Activated CD8-positive, alpha-beta T cell treated with anti-CD3 and anti-CD28 coated beads, Interleukin-2, amount 10 ng/mL, durations not matched to agents 7 days and 5 days (primary cell): ENCODE measurements at regions not wholly inside any gene's neighbourhood (a gene's known extent, or its start where the extent isn't known, plus 50 kb on each side); places are given as distances from the start of the nearest gene placed in this dataset.

Source experiments
- ATAC-seq: fragments of 150-1000 bp; cut with Tn5 transposase; one replicate; pipeline ENCODE4 v1.10.0; 2021; ENCODE audit warnings: moderate library complexity
- CTCF ChIA-PET: fragments of 350-600 bp; sonication (Branson Sonifier 250); formaldehyde crosslinking; loops from one replicate; lab custom pipeline; 2021; ENCODE audit warnings: antibody characterized with exemption; lab: Charles Lee
- POLR2A ChIA-PET: fragments of 350-600 bp; sonication (Branson Sonifier 250); formaldehyde crosslinking; loops from one replicate; lab custom pipeline; 2021; ENCODE audit warnings: antibody characterized with exemption; lab: Charles Lee
- DNase-seq: peaks from one replicate; pipeline ENCODE4 v3.0.0-alpha.2; 2020
- H3K27ac Mint-ChIP-seq: one replicate; pipeline ENCODE4 v1.8.0; 2021; ENCODE audit warnings: mild to moderate bottlenecking, mixed read lengths
- H3K27me3 Mint-ChIP-seq: one replicate; pipeline ENCODE4 v1.8.0; 2021; ENCODE audit warnings: low read depth, mixed read lengths
- H3K36me3 Mint-ChIP-seq: one replicate; pipeline ENCODE4 v1.8.0; 2021; ENCODE audit warnings: low read depth, mixed read lengths
- H3K4me1 Mint-ChIP-seq: one replicate; pipeline ENCODE4 v1.8.0; 2021; ENCODE audit warnings: low read depth, mixed read lengths
- H3K4me3 Mint-ChIP-seq: one replicate; pipeline ENCODE4 v1.8.0; 2021; ENCODE audit warnings: mild to moderate bottlenecking, mixed read lengths
- H3K9me3 Mint-ChIP-seq: one replicate; pipeline ENCODE4 v1.8.0; 2022; ENCODE audit warnings: mixed read lengths; ENCODE audit not compliant: insufficient read depth

GRCh38 chr4:96497621-96498020 is 657.7 kb downstream of the PDHA2 start:
- POLR2A ChIA-PET, result no interaction called here
- CTCF ChIA-PET, result no interaction called here
- no peaks in the 10 kb centered on the region for H3K36me3 Mint-ChIP-seq
- no peaks in the 10 kb centered on the region for H3K4me1 Mint-ChIP-seq
- DNase-seq (no peak), ATAC-seq (no peak)
- H3K27ac Mint-ChIP-seq, result no peak overlapping the region
- no peak overlapping the region for H3K4me3 Mint-ChIP-seq
- H3K9me3 Mint-ChIP-seq, result peaks cover 5% of the 10 kb centered on the region
- no peaks in the 10 kb centered on the region for H3K27me3 Mint-ChIP-seq

DNA sequence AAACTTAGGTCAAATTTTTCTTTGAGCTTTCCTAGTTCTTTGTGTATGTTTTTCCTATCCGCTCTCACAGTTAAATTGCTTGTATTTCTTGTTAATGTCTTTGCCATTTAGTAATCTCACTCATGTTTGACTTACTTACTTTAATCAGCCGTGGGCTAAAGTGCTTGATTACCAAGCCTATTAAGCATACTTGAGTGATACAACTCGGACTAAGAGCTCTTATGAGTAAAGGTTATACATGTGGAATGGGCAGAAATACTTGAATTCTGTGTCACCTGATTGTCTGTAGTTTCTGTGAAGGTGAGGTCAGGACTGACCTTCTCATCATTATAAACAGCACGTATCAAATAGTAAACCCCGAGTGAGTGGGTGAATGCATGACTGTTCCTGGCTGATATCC is 664.5 kb downstream of the PDHA2 start:
- Mint-ChIP-seq H3K4me1 (no peaks in the 10 kb centered on the region), H3K36me3 (no peaks in the 10 kb centered on the region), H3K27ac (no peak overlapping the region), H3K4me3 (no peak overlapping the region), H3K9me3 (no peaks in the 10 kb centered on the region), H3K27me3 (no peaks in the 10 kb centered on the region)
- DNase-seq, result no peak
- no peak for ATAC-seq
- CTCF ChIA-PET, result no interaction called here
- POLR2A ChIA-PET, result no interaction called here

- ChIA-PET POLR2A (no interaction called here), CTCF (no interaction called here)
- no peaks in the 10 kb centered on the region for H3K36me3 Mint-ChIP-seq
- H3K4me3 Mint-ChIP-seq, result no peak overlapping the region
- H3K27ac Mint-ChIP-seq, result no peak overlapping the region
- ATAC-seq (no peak), DNase-seq (no peak)
- no peaks in the 10 kb centered on the region for H3K4me1 Mint-ChIP-seq
- H3K27me3 Mint-ChIP-seq, result no peaks in the 10 kb centered on the region
- H3K9me3 Mint-ChIP-seq, result peaks cover 5% of the 10 kb centered on the region
Observed at GRCh38 chr4:96509039-96509741, 669.3 kb downstream of the PDHA2 start.

GRCh38 chr4:96519291-96519690 is 679.4 kb downstream of the PDHA2 start:
- POLR2A ChIA-PET, result no interaction called here
- CTCF ChIA-PET, result no interaction called here
- no peaks in the 10 kb centered on the region for H3K36me3 Mint-ChIP-seq
- peaks cover 3% of the 10 kb centered on the region for H3K4me1 Mint-ChIP-seq
- no peak overlapping the region for H3K27ac Mint-ChIP-seq
- H3K9me3 Mint-ChIP-seq, result peaks cover 10% of the 10 kb centered on the region
- H3K27me3 Mint-ChIP-seq, result no peaks in the 10 kb centered on the region
- ATAC-seq (no peak), DNase-seq (no peak)
- no peak overlapping the region for H3K4me3 Mint-ChIP-seq

GRCh38 chr4:96521046-96521536 is 681.2 kb downstream of the PDHA2 start:
- ChIA-PET POLR2A (interaction anchor here (0.7 kb wide), 1 partner anchor 524 kb away, joined by 3 read pairs; no protein-coding TSS in a partner anchor), CTCF (no interaction called here)
- Mint-ChIP-seq H3K4me1 (peaks cover 3% of the 10 kb centered on the region), H3K9me3 (peaks cover 7% of the 10 kb centered on the region), H3K4me3 (no peak overlapping the region), H3K27me3 (no peaks in the 10 kb centered on the region), H3K36me3 (no peaks in the 10 kb centered on the region), H3K27ac (no peak overlapping the region)
- DNase-seq (no peak), ATAC-seq (no peak)

- H3K4me3 Mint-ChIP-seq, result no peak overlapping the region
- no peak overlapping the region for H3K27ac Mint-ChIP-seq
- CTCF ChIA-PET, result no interaction called here
- H3K36me3 Mint-ChIP-seq, result no peaks in the 10 kb centered on the region
- POLR2A ChIA-PET, result interaction anchor here (0.6 kb wide), 1 partner anchor 70 kb away, joined by 3 read pairs; no protein-coding TSS in a partner anchor
- no peak for ATAC-seq
- DNase-seq, result no peak
- H3K9me3 Mint-ChIP-seq, result peaks cover 7% of the 10 kb centered on the region
- no peaks in the 10 kb centered on the region for H3K27me3 Mint-ChIP-seq
- H3K4me1 Mint-ChIP-seq, result peaks cover 3% of the 10 kb centered on the region
Observed at GRCh38 chr4:96523611-96524010, 683.7 kb downstream of the PDHA2 start.

- ChIA-PET POLR2A (no interaction called here), CTCF (no interaction called here)
- Mint-ChIP-seq H3K4me1 (no peaks in the 10 kb centered on the region), H3K27ac (no peak overlapping the region), H3K9me3 (peaks cover 7% of the 10 kb centered on the region), H3K27me3 (no peaks in the 10 kb centered on the region), H3K36me3 (no peaks in the 10 kb centered on the region), H3K4me3 (no peak overlapping the region)
- no peak for ATAC-seq
- DNase-seq, result no peak
Observed at GRCh38 chr4:96524311-96524875, 684.5 kb downstream of the PDHA2 start.

DNA sequence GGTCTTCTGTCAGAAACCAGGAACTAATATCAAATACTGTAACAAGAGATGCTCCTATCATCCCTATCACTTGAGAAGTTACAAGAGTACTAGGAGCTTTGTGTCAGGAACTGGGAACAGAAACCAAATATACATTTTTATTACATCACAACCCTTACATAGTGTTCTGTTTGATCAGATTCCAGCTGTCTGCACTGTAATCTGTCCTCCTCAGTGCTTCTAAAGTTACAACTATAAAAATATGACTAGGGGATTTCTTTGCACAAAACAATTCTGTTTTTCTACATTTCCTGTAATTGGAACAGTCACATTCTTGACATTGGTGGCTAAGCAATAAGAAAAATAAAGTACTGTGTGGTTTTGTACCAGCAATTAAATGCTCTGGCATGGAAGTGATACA is 686.0 kb downstream of the PDHA2 start:
- Mint-ChIP-seq H3K27ac (no peak overlapping the region), H3K36me3 (no peaks in the 10 kb centered on the region), H3K27me3 (no peaks in the 10 kb centered on the region), H3K4me3 (no peak overlapping the region), H3K9me3 (peaks cover 7% of the 10 kb centered on the region), H3K4me1 (no peaks in the 10 kb centered on the region)
- POLR2A ChIA-PET, result no interaction called here
- CTCF ChIA-PET, result no interaction called here
- ATAC-seq, result no peak
- no peak for DNase-seq

DNA sequence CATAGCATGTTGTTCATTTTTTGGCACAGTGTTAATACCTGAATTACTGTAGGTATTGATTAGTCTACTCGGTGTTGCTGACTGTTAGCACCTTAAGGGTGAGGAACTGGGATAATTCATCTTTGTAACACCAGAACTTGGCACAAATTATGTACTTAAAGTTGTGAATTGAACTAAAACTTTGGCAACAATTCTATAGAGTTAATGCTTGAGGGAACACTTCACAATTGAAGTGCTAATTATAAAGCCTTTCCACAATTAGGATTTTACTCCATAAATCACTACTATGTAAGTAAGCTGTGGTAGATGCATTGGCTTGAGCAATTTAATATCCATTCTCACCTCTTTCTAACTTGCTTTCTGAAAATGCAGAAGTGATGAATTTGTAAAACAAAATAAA is 686.7 kb downstream of the PDHA2 start:
- CTCF ChIA-PET, result no interaction called here
- no peaks in the 10 kb centered on the region for H3K27me3 Mint-ChIP-seq
- no peaks in the 10 kb centered on the region for H3K36me3 Mint-ChIP-seq
- no peak for DNase-seq
- no peaks in the 10 kb centered on the region for H3K4me1 Mint-ChIP-seq
- no peak overlapping the region for H3K27ac Mint-ChIP-seq
- POLR2A ChIA-PET, result no interaction called here
- no peak overlapping the region for H3K4me3 Mint-ChIP-seq
- no peak for ATAC-seq
- H3K9me3 Mint-ChIP-seq, result peaks cover 6% of the 10 kb centered on the region

DNA sequence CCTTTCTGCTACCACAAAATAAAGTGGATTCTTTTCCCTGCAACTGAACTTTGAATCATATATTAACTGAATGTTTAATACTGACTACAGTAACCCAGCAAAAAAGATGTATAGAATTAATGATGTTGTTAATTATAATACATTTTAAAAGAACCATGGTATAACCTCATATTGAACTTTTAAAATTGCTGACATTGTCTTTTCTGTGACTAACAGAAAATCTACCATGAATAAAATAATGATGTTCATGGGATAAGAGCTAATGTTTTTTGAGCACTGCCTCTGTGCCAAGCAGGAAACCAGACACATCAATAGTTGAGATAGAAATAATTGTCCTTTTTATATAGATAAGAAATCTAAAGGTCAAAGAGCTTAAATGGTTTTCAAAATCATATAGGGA is 691.9 kb downstream of the PDHA2 start:
- Mint-ChIP-seq H3K27me3 (no peaks in the 10 kb centered on the region), H3K36me3 (no peaks in the 10 kb centered on the region), H3K4me1 (no peaks in the 10 kb centered on the region), H3K4me3 (no peak overlapping the region), H3K27ac (no peak overlapping the region), H3K9me3 (peaks cover 3% of the 10 kb centered on the region)
- DNase-seq, result no peak
- ChIA-PET CTCF (no interaction called here), POLR2A (no interaction called here)
- no peak for ATAC-seq

DNA sequence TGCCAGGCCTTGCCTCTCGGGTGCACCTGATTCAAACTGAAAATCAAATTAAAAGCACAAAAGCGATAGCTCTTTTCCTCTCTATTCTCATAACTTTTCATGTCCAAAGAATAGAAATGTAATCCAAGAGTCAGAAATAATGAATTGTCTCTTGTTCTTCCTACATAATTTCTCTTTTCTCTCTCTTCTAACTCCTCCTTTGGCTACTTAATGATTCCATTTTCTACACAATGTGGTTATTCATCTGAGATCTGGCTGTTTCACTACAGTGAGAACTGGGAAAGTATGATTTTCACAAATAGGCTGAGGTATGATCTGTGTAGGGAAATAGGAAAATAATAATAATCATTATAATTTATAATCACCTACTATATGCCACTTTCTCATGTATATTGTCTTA is 703.5 kb downstream of the PDHA2 start:
- no peaks in the 10 kb centered on the region for H3K36me3 Mint-ChIP-seq
- ATAC-seq (no peak), DNase-seq (no peak)
- H3K27me3 Mint-ChIP-seq, result no peaks in the 10 kb centered on the region
- CTCF ChIA-PET, result no interaction called here
- no peaks in the 10 kb centered on the region for H3K9me3 Mint-ChIP-seq
- H3K4me3 Mint-ChIP-seq, result no peak overlapping the region
- no peak overlapping the region for H3K27ac Mint-ChIP-seq
- POLR2A ChIA-PET, result no interaction called here
- no peaks in the 10 kb centered on the region for H3K4me1 Mint-ChIP-seq

DNA sequence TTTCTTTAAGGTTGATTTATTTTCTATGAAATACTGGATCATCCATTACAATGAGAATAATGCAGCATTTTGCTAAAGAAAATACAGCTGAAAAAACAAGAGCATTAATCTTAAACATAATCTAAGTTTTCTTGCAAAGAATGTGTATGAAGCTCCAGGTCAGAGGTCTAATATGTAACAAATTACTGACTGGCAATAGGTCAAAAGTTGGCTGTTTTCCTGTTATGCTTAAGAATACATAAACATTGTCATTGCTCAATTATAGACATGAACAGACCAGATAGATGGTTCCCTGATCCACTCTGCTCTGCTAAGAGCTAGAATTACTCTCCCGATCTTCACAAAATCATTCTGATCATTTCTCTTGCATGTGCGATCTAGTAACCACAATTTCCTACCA is 718.6 kb downstream of the PDHA2 start:
- no peaks in the 10 kb centered on the region for H3K9me3 Mint-ChIP-seq
- ATAC-seq, result no peak
- DNase-seq, result no peak
- no peak overlapping the region for H3K27ac Mint-ChIP-seq
- no peak overlapping the region for H3K4me3 Mint-ChIP-seq
- no peaks in the 10 kb centered on the region for H3K27me3 Mint-ChIP-seq
- POLR2A ChIA-PET, result no interaction called here
- no peaks in the 10 kb centered on the region for H3K4me1 Mint-ChIP-seq
- CTCF ChIA-PET, result no interaction called here
- H3K36me3 Mint-ChIP-seq, result no peaks in the 10 kb centered on the region
